Calu3 (cell line): ENCODE measurements at regions not wholly inside any gene's neighbourhood (a gene's known extent, or its start where the extent isn't known, plus 50 kb on each side); places are given as distances from the start of the nearest gene placed in this dataset.

Experiments
- BruUV-seq: library from RNA; stranded (reverse); fragments of 400-500 nt; replicated peaks from 2 replicates; lab custom pipeline; 2021; lab: Mats Ljungman, UMichigan
- CTCF ChIA-PET: fragments of 300-600 bp; sonication (Branson Sonifier 250); formaldehyde crosslinking; loops from one replicate; lab custom pipeline; 2022; ENCODE audit warnings: antibody characterized with exemption; lab: Charles Lee
- DNase-seq: peaks from one replicate; pipeline ENCODE4 v3.0.0; 2022
- H3K27ac Mint-ChIP-seq: one replicate; pipeline ENCODE4 v1.8.0; 2022; ENCODE audit warnings: mixed read lengths; ENCODE audit not compliant: unreplicated experiment
- H3K27me3 Mint-ChIP-seq: one replicate; pipeline ENCODE4 v1.8.0; 2022; ENCODE audit warnings: mixed read lengths; ENCODE audit not compliant: unreplicated experiment
- H3K36me3 Mint-ChIP-seq: one replicate; pipeline ENCODE4 v1.8.0; 2022; ENCODE audit warnings: mild to moderate bottlenecking, moderate library complexity, mixed read lengths; ENCODE audit not compliant: insufficient read depth, unreplicated experiment
- H3K4me1 Mint-ChIP-seq: one replicate; pipeline ENCODE4 v1.8.0; 2022; ENCODE audit warnings: mild to moderate bottlenecking, low read depth, mixed read lengths; ENCODE audit not compliant: unreplicated experiment
- H3K4me3 Mint-ChIP-seq: one replicate; pipeline ENCODE4 v1.8.0; 2022; ENCODE audit warnings: mild to moderate bottlenecking, low read depth, moderate library complexity, mixed read lengths; ENCODE audit not compliant: unreplicated experiment
- H3K9me3 Mint-ChIP-seq: one replicate; pipeline ENCODE4 v1.8.0; 2022; ENCODE audit warnings: low read depth, mixed read lengths; ENCODE audit not compliant: unreplicated experiment
- intact Hi-C: fragments of 100-400 bp; cut with micrococcal nuclease; formaldehyde crosslinking; loops from one replicate; pipeline ENCODE4 v1.10.0; 2022; ENCODE audit not compliant: unreplicated experiment
- TF ChIP-seq, protein P1 (sequence below): fragments of 200-600 bp; IDR thresholded peaks from one replicate; pipeline ENCODE4 v1.8.0; 2022; ENCODE audit warnings: antibody characterized with exemption; ENCODE audit not compliant: unreplicated experiment

DNA sequence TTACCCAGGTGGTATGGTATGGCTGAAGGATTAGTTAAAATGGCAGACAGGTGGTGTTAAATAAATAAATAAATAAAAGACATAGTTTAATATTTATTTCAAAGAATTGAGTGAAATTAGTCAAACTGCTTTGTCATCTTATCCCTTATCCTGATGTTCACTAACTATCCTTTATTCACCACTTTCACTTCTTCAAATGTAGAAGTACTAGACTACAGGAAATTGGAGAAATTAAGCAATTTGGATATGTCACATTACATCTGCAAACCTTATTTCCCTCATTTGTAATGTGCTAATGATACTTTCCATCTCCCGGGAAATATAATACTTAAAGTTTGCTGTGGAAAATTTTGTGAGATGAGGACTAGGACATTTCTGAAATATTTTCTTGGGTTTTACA, 1195.7 kb downstream of the LRFN5 start:
- no peaks in the 10 kb centered on the region for H3K27me3 Mint-ChIP-seq
- H3K9me3 Mint-ChIP-seq, result peaks cover 13% of the 10 kb centered on the region
- H3K36me3 Mint-ChIP-seq, result no peaks in the 10 kb centered on the region
- DNase-seq, result no peak
- BruUV-seq, result no TSS peak
- no peaks in the 10 kb centered on the region for H3K4me1 Mint-ChIP-seq
- no peak overlapping the region for H3K27ac Mint-ChIP-seq
- no peak overlapping the region for H3K4me3 Mint-ChIP-seq
- CTCF ChIA-PET, result no interaction called here
- TF ChIP-seq, protein P1, sequence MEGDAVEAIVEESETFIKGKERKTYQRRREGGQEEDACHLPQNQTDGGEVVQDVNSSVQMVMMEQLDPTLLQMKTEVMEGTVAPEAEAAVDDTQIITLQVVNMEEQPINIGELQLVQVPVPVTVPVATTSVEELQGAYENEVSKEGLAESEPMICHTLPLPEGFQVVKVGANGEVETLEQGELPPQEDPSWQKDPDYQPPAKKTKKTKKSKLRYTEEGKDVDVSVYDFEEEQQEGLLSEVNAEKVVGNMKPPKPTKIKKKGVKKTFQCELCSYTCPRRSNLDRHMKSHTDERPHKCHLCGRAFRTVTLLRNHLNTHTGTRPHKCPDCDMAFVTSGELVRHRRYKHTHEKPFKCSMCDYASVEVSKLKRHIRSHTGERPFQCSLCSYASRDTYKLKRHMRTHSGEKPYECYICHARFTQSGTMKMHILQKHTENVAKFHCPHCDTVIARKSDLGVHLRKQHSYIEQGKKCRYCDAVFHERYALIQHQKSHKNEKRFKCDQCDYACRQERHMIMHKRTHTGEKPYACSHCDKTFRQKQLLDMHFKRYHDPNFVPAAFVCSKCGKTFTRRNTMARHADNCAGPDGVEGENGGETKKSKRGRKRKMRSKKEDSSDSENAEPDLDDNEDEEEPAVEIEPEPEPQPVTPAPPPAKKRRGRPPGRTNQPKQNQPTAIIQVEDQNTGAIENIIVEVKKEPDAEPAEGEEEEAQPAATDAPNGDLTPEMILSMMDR, result no peak
- intact Hi-C loops, result no loop called here

DNA sequence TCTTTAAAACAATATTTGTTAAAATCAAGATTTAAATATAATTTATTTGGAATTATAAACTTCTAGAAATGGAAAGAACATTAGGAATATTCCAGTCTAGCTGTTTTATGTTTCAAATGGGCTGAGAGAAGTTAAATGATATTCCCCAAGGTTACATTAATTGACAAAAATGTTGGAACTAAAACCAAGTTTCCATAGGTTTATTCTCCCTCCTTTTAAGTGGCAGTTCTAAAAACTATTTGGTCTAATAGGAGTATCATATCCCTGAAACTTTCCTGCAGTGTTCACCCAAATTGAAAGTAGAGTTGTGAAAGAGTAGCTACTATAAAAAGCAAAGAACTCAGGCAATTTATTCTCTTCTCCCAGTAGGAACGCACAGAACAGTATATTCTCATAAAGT, 1185.5 kb downstream of the LRFN5 start:
- CTCF ChIA-PET, result no interaction called here
- H3K36me3 Mint-ChIP-seq, result no peaks in the 10 kb centered on the region
- BruUV-seq, result no TSS peak
- no peak for DNase-seq
- TF ChIP-seq, protein P1, result no peak
- no peaks in the 10 kb centered on the region for H3K4me1 Mint-ChIP-seq
- H3K4me3 Mint-ChIP-seq, result no peak overlapping the region
- no peaks in the 10 kb centered on the region for H3K27me3 Mint-ChIP-seq
- intact Hi-C loops, result no loop called here
- H3K27ac Mint-ChIP-seq, result no peak overlapping the region
- H3K9me3 Mint-ChIP-seq, result peaks cover 7% of the 10 kb centered on the region

DNA sequence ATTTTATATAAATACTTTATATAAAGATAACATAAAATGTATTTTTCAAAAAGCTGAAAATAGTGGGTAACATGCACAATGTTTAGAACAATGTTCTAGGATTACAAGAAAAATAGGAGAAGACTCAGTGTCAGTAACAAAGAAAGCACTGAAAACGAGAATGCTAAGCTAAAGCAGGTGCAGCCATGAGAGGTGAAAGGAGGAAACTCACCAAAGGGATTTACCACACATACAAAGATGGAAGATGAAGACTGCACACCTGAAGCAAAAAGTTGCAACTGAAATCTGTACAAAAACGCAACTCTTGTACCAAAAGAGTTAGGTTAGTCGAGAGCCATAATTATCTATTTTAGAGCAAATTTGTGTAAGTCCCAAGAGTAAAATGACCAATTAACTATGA, 1176.1 kb downstream of the LRFN5 start:
- peaks cover 4% of the 10 kb centered on the region for H3K9me3 Mint-ChIP-seq
- intact Hi-C loops, result no loop called here
- no peaks in the 10 kb centered on the region for H3K36me3 Mint-ChIP-seq
- no peak overlapping the region for H3K4me3 Mint-ChIP-seq
- H3K4me1 Mint-ChIP-seq, result no peaks in the 10 kb centered on the region
- no peak overlapping the region for H3K27ac Mint-ChIP-seq
- BruUV-seq, result no TSS peak
- H3K27me3 Mint-ChIP-seq, result no peaks in the 10 kb centered on the region
- DNase-seq, result no peak
- TF ChIP-seq, protein P1, result no peak
- CTCF ChIA-PET, result no interaction called here

DNA sequence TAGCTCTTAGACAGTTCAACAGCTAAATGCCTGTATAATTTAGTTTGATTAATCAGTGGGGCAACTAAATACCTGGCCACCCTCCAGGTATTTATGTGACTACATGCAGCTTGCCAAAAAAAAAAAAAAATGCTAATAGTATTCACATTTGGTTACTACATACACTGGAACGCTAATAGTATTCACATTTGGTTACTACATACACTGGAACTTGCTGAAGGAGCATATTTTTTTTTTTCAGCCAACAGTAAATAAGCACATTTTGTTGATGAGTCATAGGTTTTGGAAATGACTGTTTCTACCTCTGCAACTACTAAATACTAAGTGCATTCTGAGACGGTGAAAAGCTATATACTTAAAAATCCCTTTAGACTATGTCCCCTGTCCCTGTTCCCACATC, 1172.3 kb downstream of the LRFN5 start:
- H3K27me3 Mint-ChIP-seq, result no peaks in the 10 kb centered on the region
- no peaks in the 10 kb centered on the region for H3K36me3 Mint-ChIP-seq
- CTCF ChIA-PET, result interaction anchor here (0.7 kb wide), 1 partner anchor 24 kb away, joined by 3 read pairs; no protein-coding TSS in a partner anchor
- H3K9me3 Mint-ChIP-seq, result no peaks in the 10 kb centered on the region
- H3K27ac Mint-ChIP-seq, result no peak overlapping the region
- intact Hi-C loops, result no loop called here
- BruUV-seq, result no TSS peak
- no peaks in the 10 kb centered on the region for H3K4me1 Mint-ChIP-seq
- no peak overlapping the region for H3K4me3 Mint-ChIP-seq
- TF ChIP-seq, protein P1, result no peak
- no peak for DNase-seq
